ENCODE measurements at regions not wholly inside any gene's neighbourhood (a gene's known extent, or its start where the extent isn't known, plus 50 kb on each side); places are given as distances from the start of the nearest gene placed in this dataset.
"Not testable (repeated sequence)": the region's sequence is repeated elsewhere in the genome, so short reads cannot be mapped to it uniquely, and the experiment has no call there.

- DNase-seq, result no peak
Measured at GRCh38 chr5:126098330-126099017, 324.7 kb upstream of the GRAMD2B start.

DNA sequence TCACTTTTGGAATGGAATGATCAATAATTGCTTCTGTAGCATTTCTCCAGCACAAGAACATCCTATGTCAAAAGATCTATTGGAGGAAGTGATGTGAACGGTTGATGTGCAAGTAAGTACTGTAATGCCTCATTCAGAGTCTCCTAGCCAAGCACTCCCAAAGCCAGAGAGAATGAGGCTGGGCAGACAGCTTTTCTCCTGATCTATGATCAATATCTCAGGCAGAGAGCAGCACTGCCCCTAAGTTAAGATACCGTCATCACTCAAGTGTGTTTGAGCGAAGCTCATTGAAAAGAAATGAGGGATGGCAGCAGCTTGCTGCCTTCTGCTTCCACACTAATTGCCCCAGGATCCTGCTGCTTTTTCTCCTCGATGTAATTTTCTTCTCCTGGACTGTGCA lies 324.1 kb upstream of the GRAMD2B start:
- no peak for DNase-seq

- DNase-seq, result no peak
Measured at GRCh38 chr5:126100767-126101166, 322.4 kb upstream of the GRAMD2B start.

DNA sequence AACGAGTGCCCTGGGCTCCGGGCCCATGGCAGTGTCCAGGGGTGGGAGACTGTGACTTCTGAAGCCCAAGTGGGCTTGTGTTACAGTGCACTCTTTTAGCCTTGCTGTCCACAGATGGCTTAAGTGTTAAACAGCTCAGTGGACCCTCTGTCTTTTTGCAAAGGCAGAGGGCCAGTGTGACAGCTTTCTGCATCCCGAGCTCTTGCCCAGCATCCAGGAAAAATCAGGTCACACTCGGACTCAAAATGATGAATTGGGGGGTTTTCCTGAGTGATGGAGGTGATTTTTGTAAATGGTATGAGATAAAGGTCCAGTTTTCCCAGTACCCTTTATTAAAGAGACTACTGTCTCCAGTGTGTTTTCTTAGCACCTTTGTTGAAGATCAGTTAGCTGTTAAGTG lies 321.3 kb upstream of the GRAMD2B start:
- no peak for DNase-seq

- no peak for DNase-seq
Measured at GRCh38 chr5:126103050-126103449, 320.2 kb upstream of the GRAMD2B start.

DNA sequence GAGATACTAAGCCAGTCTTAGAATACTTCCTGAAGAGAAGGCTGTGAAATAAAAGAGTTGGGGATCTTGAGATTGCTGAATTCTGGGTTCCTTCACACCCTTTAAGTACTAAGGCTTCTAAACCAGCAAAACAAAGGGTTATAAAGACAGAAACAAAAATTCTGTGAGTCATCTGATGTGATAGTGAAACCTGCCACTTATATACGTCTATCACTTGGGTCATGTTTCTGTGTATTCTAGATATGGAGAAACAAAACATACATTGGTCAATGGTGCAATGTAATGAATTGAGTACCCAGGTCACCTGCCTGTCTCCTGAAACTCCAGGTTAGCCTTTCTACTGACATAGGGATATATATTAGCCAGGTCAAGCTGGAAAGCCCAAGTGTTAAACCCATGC lies 319.3 kb upstream of the GRAMD2B start:
- no peak for DNase-seq

DNA sequence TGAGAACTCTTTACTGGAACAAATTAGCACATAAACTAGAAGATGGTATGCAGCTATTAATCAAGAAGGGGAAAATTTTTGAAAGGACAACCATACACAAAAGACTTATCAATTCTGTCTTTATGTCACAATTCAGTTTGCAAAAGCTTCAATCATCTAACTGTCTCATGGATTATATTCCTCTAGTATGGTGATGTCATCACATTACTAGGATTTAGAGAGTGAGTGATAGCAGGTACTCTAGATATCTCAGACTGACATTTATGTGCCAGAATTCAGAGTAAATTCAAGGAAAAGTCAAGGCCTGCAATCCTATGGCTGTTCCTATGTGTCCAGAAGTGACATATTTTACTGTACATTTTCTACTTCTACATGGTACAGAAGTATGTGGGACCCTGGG lies 318.9 kb upstream of the GRAMD2B start:
- no peak for DNase-seq

GRCh38 chr5:126104951-126105350 lies 318.3 kb upstream of the GRAMD2B start:
- no peak for DNase-seq

GRCh38 chr5:126106029-126106428 lies 317.2 kb upstream of the GRAMD2B start:
- no peak for DNase-seq

DNA sequence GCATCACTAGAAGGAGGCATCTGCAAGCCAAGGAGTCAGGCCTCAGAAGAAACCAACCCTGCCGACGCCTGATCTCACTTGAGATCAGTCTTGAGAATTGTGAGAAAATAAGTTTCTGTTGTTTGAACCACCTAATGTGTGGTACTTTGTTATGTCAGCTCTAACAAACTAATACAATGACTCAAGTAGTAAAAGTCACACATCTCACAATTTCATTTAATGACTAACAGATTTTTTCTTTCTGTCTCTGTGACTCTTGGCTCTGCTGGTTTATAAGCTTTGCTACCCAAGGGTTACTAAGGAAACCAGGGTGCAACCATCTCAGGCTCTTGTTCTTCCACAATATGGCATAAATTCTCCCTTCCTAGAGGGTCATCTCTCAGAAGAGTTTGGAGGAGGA lies 315.8 kb upstream of the GRAMD2B start:
- DNase-seq, result no peak

DNA sequence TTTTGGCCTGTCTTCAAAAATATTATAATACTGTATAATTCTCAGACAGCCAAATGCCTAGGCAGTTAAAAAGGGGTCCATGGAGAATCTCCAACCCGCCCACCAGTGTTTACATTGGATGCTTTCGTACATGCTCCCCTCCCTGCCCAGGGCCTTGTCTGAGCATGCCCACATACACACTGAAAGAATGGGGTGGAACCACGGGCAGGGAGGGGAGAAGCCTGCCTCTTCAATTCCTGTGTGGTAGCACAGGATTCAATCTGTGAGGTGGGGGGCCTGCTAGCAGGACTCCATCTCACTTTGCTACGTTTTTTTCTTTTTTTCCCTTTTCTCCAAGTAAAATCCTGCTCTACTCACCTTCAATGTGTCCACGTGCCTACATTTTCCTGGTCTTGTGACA lies 314.7 kb upstream of the GRAMD2B start:
- DNase-seq, result peak; percentile 41

DNA sequence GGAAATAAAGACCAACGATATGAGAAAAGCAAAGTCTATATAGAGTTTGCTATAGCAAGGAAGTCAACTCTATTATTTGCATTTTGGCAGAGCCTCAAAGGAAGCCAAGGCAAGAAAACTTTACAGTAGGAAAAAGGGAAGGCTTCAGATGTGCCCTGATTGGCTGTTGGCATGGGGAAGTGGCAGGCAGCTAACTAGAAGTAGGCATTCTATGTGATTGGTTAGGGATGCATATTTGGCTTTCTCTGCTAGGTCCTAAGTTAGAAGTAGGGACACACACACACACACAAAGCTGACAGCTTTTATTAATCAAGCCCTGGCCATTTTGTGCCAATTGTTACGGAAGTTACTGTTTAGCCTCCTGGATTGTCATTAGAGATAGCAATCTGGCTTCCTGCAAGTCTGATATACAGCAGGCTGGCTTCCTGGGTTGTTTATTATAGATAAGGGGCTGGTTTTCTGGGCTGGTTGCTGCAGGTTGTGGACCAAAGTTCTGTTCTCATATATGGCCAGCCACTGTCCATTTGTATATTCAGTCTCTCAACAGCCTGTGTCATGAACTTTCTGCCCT lies 308.1 kb upstream of the GRAMD2B start:
- DNase-seq, result no peak

- DNase-seq, result no peak
Measured at GRCh38 chr5:126117044-126117443, 306.2 kb upstream of the GRAMD2B start.

GRCh38 chr5:126119887-126120442 lies 303.2 kb upstream of the GRAMD2B start:
- no peak for DNase-seq

DNA sequence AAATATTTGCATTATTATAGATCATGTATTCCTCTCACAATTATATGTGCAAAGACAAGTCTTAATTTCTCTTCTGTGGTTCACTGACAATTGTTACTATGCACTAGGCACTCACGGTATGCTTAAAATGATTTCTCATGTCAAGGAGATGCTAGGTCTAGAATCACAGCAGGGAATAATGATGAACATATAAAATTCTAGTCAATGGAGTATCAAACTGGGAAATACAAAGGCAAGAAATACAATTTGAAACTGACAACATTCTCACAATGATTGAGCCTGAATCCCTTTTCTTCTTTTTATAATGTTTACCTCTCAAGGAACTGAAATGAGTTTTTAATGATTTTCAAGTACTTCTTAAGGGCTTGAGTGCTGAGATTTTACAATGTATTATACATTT lies 302.3 kb upstream of the GRAMD2B start:
- no peak for DNase-seq

- DNase-seq, result peak; percentile 28
Measured at GRCh38 chr5:126122942-126123341, 300.3 kb upstream of the GRAMD2B start.

- DNase-seq, result no peak
Measured at GRCh38 chr5:126124706-126125345, 298.4 kb upstream of the GRAMD2B start.

DNA sequence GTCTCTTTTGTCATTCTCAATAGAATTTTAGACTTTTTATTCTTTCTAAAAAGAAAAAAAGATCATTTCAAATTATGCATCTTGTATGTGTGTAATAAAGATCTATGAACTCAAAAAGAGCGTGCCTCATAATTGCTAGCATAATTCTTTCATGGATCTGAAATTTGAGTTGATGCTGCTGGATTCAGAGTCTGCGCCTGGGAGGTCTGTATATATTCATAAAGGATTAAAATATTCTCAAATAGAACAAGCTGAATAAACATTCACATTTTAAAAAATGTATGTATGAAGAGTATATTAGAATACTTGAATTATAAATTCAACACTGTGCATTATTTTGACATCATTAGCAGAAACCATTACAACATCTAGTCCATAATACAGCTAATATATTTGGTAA lies 297.8 kb upstream of the GRAMD2B start:
- DNase-seq, result no peak

- no peak for DNase-seq
Measured at GRCh38 chr5:126126574-126126973, 296.6 kb upstream of the GRAMD2B start.

DNA sequence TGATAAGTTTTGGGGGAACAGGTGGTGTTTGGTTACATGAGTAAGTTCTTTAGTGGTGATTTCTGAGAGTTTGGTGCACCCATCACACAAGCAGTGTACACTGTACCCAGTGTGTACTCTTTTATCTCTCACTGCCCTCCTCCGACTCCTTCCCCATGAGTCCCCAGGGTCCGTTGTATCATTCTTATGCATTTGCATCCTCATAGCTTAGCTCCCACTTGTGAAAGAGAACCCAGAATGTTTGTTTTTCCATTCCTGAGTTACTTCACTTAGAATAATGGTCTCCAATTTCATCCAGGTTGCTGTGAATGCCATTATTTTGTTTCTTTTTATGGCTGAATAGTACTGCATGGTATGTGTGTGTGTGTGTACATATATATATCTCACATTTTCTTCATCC lies 295.8 kb upstream of the GRAMD2B start:
- DNase-seq, result not testable (repeated sequence)

DNA sequence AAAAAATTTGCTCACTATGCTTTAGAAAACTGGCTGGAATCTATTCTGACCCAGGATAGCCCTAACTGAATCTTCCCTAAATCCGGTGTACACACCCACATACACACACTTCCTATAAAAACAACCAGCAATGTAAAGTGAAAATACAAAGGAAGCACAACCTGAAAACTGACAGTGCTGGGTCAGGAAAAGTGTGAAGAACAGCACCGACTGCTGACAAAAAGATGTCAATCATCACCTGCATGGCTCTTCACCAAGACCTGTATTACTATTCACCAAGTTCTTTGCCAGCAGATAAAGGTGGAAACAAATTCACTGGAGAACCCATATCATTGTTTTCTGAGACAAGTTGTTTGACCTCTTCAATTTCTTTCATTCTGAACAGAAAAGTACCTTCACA lies 293.8 kb upstream of the GRAMD2B start:
- DNase-seq, result no peak

DNA sequence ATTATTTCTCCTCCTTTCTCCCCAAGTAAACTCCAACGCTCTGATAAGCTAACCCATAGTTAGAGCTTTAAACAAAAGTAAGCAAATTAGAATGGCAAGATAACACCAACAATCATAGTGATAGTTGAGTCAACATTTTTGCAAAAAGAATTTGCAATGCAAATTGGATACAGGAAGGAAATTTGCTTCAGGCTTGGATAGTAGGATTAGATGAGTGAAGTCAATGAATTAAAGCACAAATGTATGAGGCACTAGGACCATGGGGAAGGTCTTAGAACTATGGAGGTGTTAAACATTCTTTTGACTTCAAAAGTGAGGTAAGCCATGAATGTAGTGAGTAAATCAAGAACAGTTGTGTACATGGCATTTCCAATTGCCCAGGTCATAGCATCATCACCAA lies 289.8 kb upstream of the GRAMD2B start:
- DNase-seq, result no peak

DNA sequence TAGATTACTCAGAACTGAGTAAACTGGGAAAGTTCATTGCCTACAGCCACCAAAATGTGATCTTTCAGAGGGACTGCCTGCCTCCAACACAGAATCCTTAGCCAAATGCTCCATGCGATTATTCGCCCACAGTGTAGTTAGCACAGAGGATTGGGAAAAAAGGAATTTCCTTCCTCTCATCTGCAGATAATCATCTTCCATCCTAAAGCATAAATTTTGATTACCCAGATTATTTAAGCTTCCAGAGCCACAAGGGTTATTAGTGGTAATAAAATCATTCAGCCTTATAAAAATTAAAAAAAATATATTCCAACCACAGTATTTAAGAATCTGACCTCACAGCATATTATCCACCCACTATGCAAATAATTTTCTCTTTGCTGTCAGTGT lies 285.3 kb upstream of the GRAMD2B start:
- peak; percentile 40 for DNase-seq

- no peak for DNase-seq
Measured at GRCh38 chr5:126138281-126138931, 284.8 kb upstream of the GRAMD2B start.

All from left hindlimb (tissue), 1 donor.